PC-9 (cell line): ENCODE measurements at regions not wholly inside any gene's neighbourhood (a gene's known extent, or its start where the extent isn't known, plus 50 kb on each side); places are given as distances from the start of the nearest gene placed in this dataset.
"Not testable (repeated sequence)": the region's sequence is repeated elsewhere in the genome, so short reads cannot be mapped to it uniquely, and the experiment has no call there.

Source experiments
- CTCF ChIP-seq: fragments of 200-600 bp; sonication (generic); conservative IDR thresholded peaks from 2 replicates; pipeline ENCODE4 v1.6.1; 2017; ENCODE audit warnings: mixed run types, antibody characterized with exemption, mild to moderate bottlenecking, moderate library complexity
- EZH2 ChIP-seq: fragments of 200-600 bp; sonication (generic); IDR thresholded peaks from 2 replicates; pipeline ENCODE4 v1.8.0; 2017; ENCODE audit warnings: antibody characterized with exemption, low read depth

- TF ChIP-seq CTCF, EZH2: not testable (repeated sequence)
Observed at GRCh38 chr15:101945896-101946295, 133.9 kb downstream of the OR4F15 start.
